Thyroid gland (tissue), 4 donors: ENCODE measurements at regions not wholly inside any gene's neighbourhood (a gene's known extent, or its start where the extent isn't known, plus 50 kb on each side); places are given as distances from the start of the nearest gene placed in this dataset.

Experiments
- CTCF ChIP-seq, 6 experiments: fragments of 200-600 bp in 3 of 6; fragments of 450-650 bp in 3 of 6; sonication (generic) in 3 of 6; IDR thresholded peaks; one replicate each; pipeline ENCODE4 v1.5.1; 2016 to 2019; ENCODE audit warnings: antibody characterized with exemption in 6 of 6, mild to moderate bottlenecking in 2 of 6, inconsistent platforms in 1 of 6, moderate library complexity in 1 of 6
- POLR2A ChIP-seq, 2 donors: fragments of 450-650 bp; IDR thresholded peaks; one replicate each; pipeline ENCODE4 v1.6.1; 2017; ENCODE audit warnings: antibody characterized with exemption in 2 of 2, mild to moderate bottlenecking in 2 of 2, moderate library complexity in 1 of 2

- TF ChIP-seq CTCF (IDR thresholded peaks at IDR 0.05) = no peak
- TF ChIP-seq POLR2A (IDR thresholded peaks at IDR 0.05) = no peak
These were observed 71.1 kb upstream of the IRF2BP2 start for GRCh38 chr1:234681065-234681464.
